HG03175 (cell line): ENCODE measurements at regions not wholly inside any gene's neighbourhood (a gene's known extent, or its start where the extent isn't known, plus 50 kb on each side); places are given as distances from the start of the nearest gene placed in this dataset.
"Not testable (repeated sequence)": the region's sequence is repeated elsewhere in the genome, so short reads cannot be mapped to it uniquely, and the experiment has no call there.

Experiments
- ATAC-seq: cut with Tn5 transposase; IDR thresholded peaks from one replicate; pipeline ENCODE4 v1.9.1; 2021; ENCODE audit warnings: mild to moderate bottlenecking, moderate library complexity; ENCODE audit not compliant: unreplicated experiment

- no peak for ATAC-seq
Observed at GRCh38 chr9:89949111-89949510, 344.3 kb downstream of the GADD45G start.

DNA sequence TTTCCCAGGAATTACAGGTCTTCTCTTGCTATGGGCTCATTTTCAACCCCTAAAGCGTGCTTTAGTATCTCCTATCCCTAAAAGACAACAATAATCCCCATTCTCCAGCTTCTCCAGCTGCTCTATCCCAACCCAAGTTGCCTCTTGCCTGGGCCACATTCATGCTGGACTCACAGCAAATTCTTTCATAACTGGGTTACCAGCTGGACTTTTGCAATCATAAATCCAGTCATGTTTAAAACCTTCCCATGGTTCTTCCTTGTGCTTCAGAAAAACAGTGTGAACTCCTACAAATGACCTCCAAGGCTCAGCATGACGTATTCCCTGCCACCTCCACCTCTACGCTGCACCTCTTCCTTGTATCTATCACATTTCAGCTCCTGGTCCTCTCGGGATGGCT lies 346.9 kb downstream of the GADD45G start:
- ATAC-seq = no peak

DNA sequence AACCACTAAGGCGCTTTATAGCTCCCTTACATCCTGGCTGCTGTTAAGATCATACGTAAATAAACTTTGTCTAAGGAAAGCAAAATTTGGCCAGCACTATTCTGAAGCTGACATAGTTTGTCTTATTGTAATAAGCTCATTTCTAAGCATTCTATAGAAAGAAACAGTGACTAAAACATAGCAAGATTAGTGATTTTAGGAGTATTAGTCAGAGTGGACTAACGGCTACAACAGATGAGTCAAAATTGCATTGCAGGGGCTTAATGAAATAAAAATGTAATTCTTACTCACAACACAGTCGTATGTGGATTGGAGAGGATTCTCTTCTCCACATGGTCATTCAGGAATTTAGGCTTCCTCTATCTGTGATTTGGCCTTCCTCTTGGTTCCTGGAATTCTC lies 347.6 kb downstream of the GADD45G start:
- ATAC-seq = no peak

- ATAC-seq = not testable (repeated sequence)
Observed at GRCh38 chr9:89953263-89953662, 348.5 kb downstream of the GADD45G start.

DNA sequence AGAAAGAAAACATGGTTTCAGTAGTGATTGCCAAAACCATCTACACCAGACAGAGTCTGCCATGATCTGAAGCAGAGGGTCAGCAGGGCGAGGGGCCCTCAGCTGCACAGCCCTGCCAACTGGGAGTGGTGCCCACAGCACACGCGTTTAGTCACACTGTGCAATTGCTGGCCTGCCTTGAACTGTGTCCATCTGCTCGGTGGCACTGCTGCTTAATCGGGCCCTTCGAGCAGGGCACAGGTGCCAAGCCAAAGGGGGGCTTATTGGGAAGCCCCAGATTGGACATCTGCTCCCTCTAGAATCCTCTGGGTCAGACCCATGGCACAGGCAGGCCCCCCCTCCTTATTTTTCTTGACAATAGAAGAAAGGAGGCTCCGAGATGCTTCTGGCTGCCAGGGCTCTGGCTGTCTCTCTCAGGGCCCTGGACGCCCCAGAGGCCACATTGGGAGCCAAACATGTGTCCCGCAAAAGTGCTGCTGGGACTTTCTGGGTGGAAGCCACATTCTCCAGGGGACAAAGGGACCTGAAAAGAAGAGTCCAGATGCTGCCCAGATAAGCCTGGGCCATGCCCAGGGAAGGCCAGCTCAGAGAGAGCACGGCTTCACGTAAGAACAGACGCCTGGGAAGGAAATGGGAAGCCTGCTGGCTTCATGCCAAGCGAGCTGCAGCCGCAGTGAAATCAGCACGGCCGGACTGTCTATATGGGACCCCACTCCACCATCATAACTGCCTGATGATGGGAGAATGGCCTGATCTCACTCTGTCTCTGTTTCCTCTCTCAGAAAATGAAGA lies 349.2 kb downstream of the GADD45G start:
- no peak for ATAC-seq

DNA sequence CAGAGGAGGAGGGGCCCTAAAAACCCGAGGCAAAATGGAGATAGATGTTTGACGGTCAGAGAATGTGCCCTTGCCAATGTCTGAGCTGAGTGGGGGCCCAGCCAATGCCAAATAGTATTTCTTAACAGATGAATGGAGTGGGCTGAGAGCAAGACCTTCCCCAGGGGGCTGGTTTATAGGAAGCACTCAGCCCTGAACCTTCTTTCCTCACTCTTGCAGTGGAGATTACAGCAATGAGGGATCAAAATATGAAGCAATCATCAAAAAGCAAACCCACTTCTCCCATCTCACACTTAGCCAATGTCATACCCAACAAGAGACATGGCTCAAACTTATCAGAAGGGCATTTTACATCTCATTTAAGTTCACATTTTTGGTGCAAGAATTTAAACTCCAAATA lies 350.3 kb downstream of the GADD45G start:
- ATAC-seq = no peak

DNA sequence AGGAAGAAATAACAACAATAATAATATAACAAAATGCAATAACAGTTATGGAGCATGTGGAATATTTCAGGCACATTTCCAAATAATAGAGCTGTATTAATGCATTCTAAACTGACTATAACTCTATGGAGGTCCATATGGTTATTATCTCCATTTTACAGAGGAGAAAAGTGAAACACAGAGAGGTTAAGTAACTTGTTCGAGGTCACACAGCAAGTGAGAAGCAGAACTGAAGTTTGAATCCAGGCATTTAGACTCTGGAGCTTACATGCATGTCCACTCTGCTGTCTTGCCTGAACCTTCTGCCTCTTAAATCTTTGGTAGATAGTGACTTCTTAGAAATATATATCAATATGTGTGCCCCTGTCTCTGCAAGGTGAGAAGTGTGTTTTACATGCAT lies 350.8 kb downstream of the GADD45G start:
- no peak for ATAC-seq

DNA sequence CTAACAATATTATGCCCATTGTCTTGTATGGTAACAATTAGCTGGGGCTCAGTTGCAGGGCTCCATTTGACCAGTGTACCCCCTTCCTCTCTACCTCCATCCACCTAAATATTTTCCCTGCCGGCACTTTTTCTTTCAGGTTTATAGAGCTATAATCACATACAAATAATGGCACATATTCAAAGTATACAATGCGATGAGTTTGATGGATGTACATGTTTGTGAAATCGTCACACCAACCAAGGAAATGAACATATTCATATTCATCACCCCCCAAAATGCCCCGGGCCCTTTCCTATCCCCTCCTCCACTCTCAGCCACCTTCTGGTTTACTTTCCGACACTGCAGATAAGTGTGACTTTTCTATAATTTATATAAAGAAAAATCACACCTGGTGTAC lies 351.5 kb downstream of the GADD45G start:
- ATAC-seq = no peak

DNA sequence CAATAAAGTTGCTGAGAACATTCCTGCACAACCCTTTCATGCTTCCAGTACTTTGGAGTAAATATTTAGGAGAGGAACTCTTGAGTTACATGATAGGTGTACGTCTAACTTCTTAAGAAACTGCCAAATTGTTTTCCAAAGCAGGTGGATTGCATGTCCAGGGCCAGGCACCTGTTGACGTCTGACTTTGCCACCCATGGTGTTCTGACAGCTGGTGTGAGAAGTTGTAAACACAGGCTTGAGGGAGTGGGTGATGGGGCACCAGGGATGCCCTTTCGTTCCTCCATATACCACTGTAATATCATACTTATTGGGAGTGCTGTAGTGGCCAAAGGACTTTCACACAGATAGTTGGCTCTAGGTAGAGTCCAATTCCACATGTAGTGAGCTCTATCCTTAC lies 352.1 kb downstream of the GADD45G start:
- ATAC-seq = no peak

DNA sequence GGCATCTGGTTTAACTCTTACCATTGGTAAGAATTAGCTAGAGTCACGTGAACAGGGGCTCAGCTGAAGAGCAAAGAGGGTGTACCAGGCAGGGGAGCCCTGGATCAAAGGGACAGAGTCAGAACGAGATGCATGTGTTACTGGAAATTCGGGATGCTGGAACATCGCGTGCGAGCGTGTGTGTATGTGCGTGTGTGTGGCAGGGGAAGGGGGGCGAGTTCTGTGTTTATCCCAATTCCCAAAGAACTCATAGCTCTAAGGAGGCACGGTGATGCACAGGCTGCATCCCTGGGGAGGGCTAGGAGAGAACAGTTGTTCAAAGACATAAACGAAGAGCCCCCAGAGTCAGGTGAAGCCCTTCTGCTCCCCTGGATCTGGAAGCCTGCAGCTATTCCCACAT lies 353.3 kb downstream of the GADD45G start:
- no peak for ATAC-seq

DNA sequence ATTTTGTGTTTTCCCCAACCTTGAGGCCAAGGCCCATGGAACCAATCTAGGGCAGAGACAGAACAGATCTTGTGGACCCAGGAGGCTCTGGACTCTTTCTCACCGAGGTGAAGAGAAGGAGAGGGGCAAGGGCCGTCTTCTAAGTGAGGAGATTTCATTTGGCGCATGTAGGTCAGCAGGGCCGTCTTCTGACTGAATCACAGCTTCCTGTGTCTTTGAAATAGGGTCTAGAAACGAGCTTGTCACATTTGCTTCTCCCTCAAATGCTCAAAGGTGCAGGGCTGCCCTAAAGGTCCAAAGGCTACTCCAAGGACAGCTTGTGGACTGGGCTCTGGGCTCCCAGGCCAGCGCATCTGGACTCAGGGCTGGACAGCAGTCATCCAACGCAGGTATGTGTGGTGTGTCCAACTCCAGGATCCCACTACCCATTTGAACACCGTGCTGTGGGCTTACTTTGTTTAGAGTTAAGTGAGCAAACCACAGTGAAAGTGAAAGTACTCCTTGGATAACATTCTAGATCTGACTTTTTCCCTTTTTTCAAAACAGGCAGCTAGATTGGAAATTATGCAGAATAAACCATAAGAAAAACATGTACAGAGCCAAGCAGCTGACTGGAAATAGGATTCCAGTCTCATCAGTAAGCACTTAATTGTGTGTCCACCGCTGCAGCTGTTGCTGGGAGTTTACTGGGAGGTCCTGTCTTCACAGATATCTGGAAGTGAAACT lies 357.0 kb downstream of the GADD45G start:
- ATAC-seq = no peak

GRCh38 chr9:89963280-89963679 lies 358.5 kb downstream of the GADD45G start:
- ATAC-seq = no peak

GRCh38 chr9:89967527-89967926 lies 362.7 kb downstream of the GADD45G start:
- ATAC-seq = no peak

GRCh38 chr9:89969156-89969675 lies 364.4 kb downstream of the GADD45G start:
- no peak for ATAC-seq

GRCh38 chr9:89969881-89970639 lies 365.2 kb downstream of the GADD45G start:
- ATAC-seq = no peak

GRCh38 chr9:89970701-89971100 lies 365.9 kb downstream of the GADD45G start:
- ATAC-seq = no peak

- no peak for ATAC-seq
Observed at GRCh38 chr9:89972535-89972934, 367.7 kb downstream of the GADD45G start.

DNA sequence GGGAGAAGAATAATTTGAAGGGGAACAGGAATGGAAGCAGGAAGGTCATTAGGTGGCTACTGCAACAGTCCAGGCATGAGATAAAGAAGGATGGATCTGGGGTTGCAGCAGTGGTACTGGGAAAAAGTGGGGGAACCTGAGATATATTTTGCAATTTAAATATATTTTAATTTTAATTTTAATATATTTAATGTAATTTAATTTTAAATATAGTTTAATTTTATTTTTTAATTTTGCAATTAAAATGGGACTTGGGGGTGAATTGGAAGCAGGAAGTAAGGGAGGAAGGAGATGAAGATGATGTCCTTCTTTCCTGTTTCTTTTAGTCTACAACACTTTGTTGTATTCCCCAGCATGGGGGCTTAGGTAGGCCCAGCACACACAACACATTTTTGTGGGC lies 369.8 kb downstream of the GADD45G start:
- no peak for ATAC-seq

- no peak for ATAC-seq
Observed at GRCh38 chr9:89975024-89975423, 370.2 kb downstream of the GADD45G start.

- ATAC-seq = no peak
Observed at GRCh38 chr9:89975630-89976029, 370.8 kb downstream of the GADD45G start.

- no peak for ATAC-seq
Observed at GRCh38 chr9:89978185-89978584, 373.4 kb downstream of the GADD45G start.
